Neural cell (in vitro differentiated cells): ENCODE measurements at regions not wholly inside any gene's neighbourhood (a gene's known extent, or its start where the extent isn't known, plus 50 kb on each side); places are given as distances from the start of the nearest gene placed in this dataset.

Source experiments
- H2AFZ ChIP-seq: fragments of 200-600, 300-800 bp; sonication (generic), shearing (Covaris generic); 2 replicates; pipeline ENCODE4 v1.6.0; 2014; ENCODE audit warnings: low read depth, mild to moderate bottlenecking, antibody characterized with exemption, low read length, moderate library complexity
- H3F3A ChIP-seq: fragments of 200-600 bp; shearing (Covaris generic); 2 replicates; pipeline ENCODE4 v1.6.1; 2016; ENCODE audit warnings: mild to moderate bottlenecking, moderate library complexity, mixed read lengths, antibody characterized with exemption, low read length; ENCODE audit not compliant: insufficient read depth, poor library complexity, severe bottlenecking
- H3K27ac ChIP-seq: fragments of 200-600, 300-800 bp; sonication (generic), shearing (Covaris generic); 2 replicates; pipeline ENCODE4 v1.5.1; 2014; ENCODE audit warnings: mild to moderate bottlenecking, low read length, moderate library complexity
- H3K27me3 ChIP-seq: fragments of 300-800, 200-600 bp; sonication (generic), shearing (Covaris generic); 2 replicates; pipeline ENCODE4 v1.6.0; 2014; ENCODE audit warnings: mild to moderate bottlenecking, low read depth, low read length, moderate library complexity; ENCODE audit not compliant: insufficient read depth
- H3K36me3 ChIP-seq: fragments of 300-800, 200-600 bp; sonication (generic), shearing (Covaris generic); 2 replicates; pipeline ENCODE4 v1.5.1; 2014; ENCODE audit warnings: mild to moderate bottlenecking, antibody characterized with exemption, low read length, moderate library complexity; ENCODE audit not compliant: insufficient read depth
- H3K4me2 ChIP-seq: fragments of 300-800, 200-600 bp; sonication (generic), shearing (Covaris generic); 2 replicates; pipeline ENCODE4 v1.6.0; 2014; ENCODE audit warnings: mild to moderate bottlenecking, low read length
- H3K4me3 ChIP-seq: fragments of 300-800, 200-600 bp; sonication (generic), shearing (Covaris generic); 2 replicates; pipeline ENCODE4 v1.5.1; 2014; ENCODE audit warnings: mild to moderate bottlenecking, low read length, moderate library complexity
- H3K79me2 ChIP-seq: fragments of 200-600 bp; shearing (Covaris generic); replicated peaks from 2 replicates; pipeline ENCODE4 v1.6.0; 2014; ENCODE audit warnings: mild to moderate bottlenecking, low read length, moderate library complexity; ENCODE audit not compliant: insufficient read depth
- H3K9ac ChIP-seq: fragments of 300-800, 200-600 bp; sonication (generic), shearing (Covaris generic); 2 replicates; pipeline ENCODE4 v1.6.1; 2016; ENCODE audit warnings: mild to moderate bottlenecking, low read length, mixed read lengths
- H3K9me2 ChIP-seq: fragments of 200-600 bp; shearing (Covaris generic); 2 replicates; pipeline ENCODE4 v1.6.1; 2016; ENCODE audit warnings: mild to moderate bottlenecking, low read length, mixed read lengths; ENCODE audit not compliant: insufficient read depth
- H3K9me3 ChIP-seq: fragments of 200-600, 300-800 bp; sonication (generic), shearing (Covaris generic); 2 replicates; pipeline ENCODE4 v1.6.1; 2016; ENCODE audit warnings: mild to moderate bottlenecking, mixed run types, low read length, moderate library complexity, mixed read lengths
- H4K20me1 ChIP-seq: fragments of 200-600 bp; shearing (Covaris generic); 2 replicates; pipeline ENCODE4 v1.6.1; 2016; ENCODE audit warnings: mild to moderate bottlenecking, mixed run types; ENCODE audit not compliant: insufficient read depth
- EP300 ChIP-seq: fragments of 450-650 bp; conservative IDR thresholded peaks from 2 replicates; pipeline ENCODE4 v1.6.1; 2014; ENCODE audit warnings: antibody characterized with exemption, mild to moderate bottlenecking, moderate library complexity; ENCODE audit not compliant: poor library complexity, severe bottlenecking
- EZH2 ChIP-seq: fragments of 200-600, 300-800 bp; shearing (Covaris generic), sonication (generic); IDR thresholded peaks from 2 replicates; pipeline ENCODE4 v1.6.1; 2014; ENCODE audit warnings: antibody characterized with exemption, low read length, borderline replicate concordance, mild to moderate bottlenecking; ENCODE audit not compliant: insufficient read depth, poor library complexity, severe bottlenecking
- MXI1 ChIP-seq: fragments of 450-650 bp; conservative IDR thresholded peaks from 2 replicates; pipeline ENCODE4 v1.6.1; 2014; ENCODE audit warnings: antibody characterized with exemption, mild to moderate bottlenecking; ENCODE audit not compliant: poor library complexity, severe bottlenecking
- RAD21 ChIP-seq: fragments of 450-650 bp; conservative IDR thresholded peaks from 2 replicates; pipeline ENCODE4 v1.6.1; 2014; ENCODE audit warnings: antibody characterized with exemption, mild to moderate bottlenecking, moderate library complexity
- SMC3 ChIP-seq: fragments of 450-650 bp; conservative IDR thresholded peaks from 2 replicates; pipeline ENCODE4 v1.6.1; 2014; ENCODE audit warnings: antibody characterized with exemption, mild to moderate bottlenecking, moderate library complexity; ENCODE audit not compliant: poor library complexity
- TAF1 ChIP-seq: IDR thresholded peaks from 2 replicates; pipeline ENCODE4 v1.6.1; 2012; ENCODE audit warnings: low read depth
- TF ChIP-seq, protein P1 (sequence below): IDR thresholded peaks from 2 replicates; pipeline ENCODE4 v1.6.1; 2012; ENCODE audit warnings: borderline replicate concordance
- TF ChIP-seq, protein P2 (sequence below): fragments of 450-650 bp; IDR thresholded peaks from 2 replicates; pipeline ENCODE4 v1.5.1; 2014; ENCODE audit warnings: antibody characterized with exemption, mild to moderate bottlenecking, moderate library complexity; ENCODE audit not compliant: poor library complexity, severe bottlenecking

DNA sequence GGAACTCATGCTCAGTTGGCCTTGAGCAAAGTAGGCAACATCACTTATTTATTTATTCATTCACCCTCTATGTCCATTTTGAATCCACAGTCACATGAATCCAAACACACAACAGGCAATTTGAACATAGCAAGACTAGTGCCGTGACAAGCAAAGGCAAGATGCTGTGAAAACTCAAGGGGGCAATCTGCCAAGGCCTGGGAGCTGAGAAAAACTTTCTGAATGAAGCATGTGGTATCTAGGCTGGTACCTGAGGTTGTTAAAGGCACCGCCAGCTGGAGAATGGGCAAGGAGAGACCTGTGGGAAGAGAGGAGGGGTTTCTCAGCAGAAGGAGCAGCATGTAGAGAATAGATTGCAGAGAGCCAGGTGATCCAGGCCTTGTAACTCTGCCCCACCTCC lies 98.3 kb upstream of the ATP10B start:
- Histone ChIP-seq H3F3A (no peaks in the 10 kb centered on the region), H4K20me1 (no peaks in the 10 kb centered on the region), H3K4me3 (no peak overlapping the region), H3K4me2 (no peak overlapping the region), H2AFZ (no peak overlapping the region), H3K27ac (no peak overlapping the region), H3K9ac (no peak overlapping the region), H3K79me2 (no peaks in the 10 kb centered on the region), H3K9me2 (no peaks in the 10 kb centered on the region), H3K27me3 (no peaks in the 10 kb centered on the region), H3K9me3 (no peaks in the 10 kb centered on the region), H3K36me3 (no peaks in the 10 kb centered on the region)
- TF ChIP-seq RAD21, result no peak
- TF ChIP-seq, protein P1, sequence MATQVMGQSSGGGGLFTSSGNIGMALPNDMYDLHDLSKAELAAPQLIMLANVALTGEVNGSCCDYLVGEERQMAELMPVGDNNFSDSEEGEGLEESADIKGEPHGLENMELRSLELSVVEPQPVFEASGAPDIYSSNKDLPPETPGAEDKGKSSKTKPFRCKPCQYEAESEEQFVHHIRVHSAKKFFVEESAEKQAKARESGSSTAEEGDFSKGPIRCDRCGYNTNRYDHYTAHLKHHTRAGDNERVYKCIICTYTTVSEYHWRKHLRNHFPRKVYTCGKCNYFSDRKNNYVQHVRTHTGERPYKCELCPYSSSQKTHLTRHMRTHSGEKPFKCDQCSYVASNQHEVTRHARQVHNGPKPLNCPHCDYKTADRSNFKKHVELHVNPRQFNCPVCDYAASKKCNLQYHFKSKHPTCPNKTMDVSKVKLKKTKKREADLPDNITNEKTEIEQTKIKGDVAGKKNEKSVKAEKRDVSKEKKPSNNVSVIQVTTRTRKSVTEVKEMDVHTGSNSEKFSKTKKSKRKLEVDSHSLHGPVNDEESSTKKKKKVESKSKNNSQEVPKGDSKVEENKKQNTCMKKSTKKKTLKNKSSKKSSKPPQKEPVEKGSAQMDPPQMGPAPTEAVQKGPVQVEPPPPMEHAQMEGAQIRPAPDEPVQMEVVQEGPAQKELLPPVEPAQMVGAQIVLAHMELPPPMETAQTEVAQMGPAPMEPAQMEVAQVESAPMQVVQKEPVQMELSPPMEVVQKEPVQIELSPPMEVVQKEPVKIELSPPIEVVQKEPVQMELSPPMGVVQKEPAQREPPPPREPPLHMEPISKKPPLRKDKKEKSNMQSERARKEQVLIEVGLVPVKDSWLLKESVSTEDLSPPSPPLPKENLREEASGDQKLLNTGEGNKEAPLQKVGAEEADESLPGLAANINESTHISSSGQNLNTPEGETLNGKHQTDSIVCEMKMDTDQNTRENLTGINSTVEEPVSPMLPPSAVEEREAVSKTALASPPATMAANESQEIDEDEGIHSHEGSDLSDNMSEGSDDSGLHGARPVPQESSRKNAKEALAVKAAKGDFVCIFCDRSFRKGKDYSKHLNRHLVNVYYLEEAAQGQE, result no peak
- no peak for TF ChIP-seq MXI1
- TF ChIP-seq SMC3, result no peak
- no peak for TF ChIP-seq EP300
- TF ChIP-seq TAF1, result no peak

DNA sequence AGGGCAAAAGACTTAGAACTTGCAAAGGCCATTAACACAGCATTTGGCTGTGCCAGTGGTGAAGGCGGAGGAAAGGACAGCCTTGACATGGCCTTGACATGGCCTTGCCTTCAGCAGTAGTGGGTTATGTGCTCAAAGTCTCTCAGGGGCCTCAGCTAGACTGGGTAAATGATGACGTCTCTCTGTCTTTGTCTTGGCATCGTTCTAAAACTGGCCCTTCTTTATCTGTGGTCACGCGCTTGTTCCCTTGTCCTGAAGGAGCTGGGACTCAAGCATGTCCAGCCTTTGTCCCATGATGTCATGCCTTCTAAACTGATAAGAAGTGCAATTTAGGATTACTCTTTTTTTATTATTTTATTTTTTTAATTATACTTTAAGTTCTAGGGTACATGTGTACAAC lies 88.7 kb upstream of the ATP10B start:
- H3K9me2 ChIP-seq, result no peaks in the 10 kb centered on the region
- H3K9ac ChIP-seq, result no peak overlapping the region
- H3K9me3 ChIP-seq, result no peaks in the 10 kb centered on the region
- H3K4me2 ChIP-seq, result no peak overlapping the region
- H3F3A ChIP-seq, result no peaks in the 10 kb centered on the region
- no peak overlapping the region for H3K4me3 ChIP-seq
- H3K27ac ChIP-seq, result no peak overlapping the region
- H3K79me2 ChIP-seq, result no peaks in the 10 kb centered on the region
- no peak overlapping the region for H2AFZ ChIP-seq
- no peaks in the 10 kb centered on the region for H3K36me3 ChIP-seq
- TF ChIP-seq SMC3 (no peak), RAD21 (no peak), EZH2 (no peak)
- TF ChIP-seq, protein P1, result no peak
- TF ChIP-seq, protein P2, sequence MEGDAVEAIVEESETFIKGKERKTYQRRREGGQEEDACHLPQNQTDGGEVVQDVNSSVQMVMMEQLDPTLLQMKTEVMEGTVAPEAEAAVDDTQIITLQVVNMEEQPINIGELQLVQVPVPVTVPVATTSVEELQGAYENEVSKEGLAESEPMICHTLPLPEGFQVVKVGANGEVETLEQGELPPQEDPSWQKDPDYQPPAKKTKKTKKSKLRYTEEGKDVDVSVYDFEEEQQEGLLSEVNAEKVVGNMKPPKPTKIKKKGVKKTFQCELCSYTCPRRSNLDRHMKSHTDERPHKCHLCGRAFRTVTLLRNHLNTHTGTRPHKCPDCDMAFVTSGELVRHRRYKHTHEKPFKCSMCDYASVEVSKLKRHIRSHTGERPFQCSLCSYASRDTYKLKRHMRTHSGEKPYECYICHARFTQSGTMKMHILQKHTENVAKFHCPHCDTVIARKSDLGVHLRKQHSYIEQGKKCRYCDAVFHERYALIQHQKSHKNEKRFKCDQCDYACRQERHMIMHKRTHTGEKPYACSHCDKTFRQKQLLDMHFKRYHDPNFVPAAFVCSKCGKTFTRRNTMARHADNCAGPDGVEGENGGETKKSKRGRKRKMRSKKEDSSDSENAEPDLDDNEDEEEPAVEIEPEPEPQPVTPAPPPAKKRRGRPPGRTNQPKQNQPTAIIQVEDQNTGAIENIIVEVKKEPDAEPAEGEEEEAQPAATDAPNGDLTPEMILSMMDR, result no peak
- H3K27me3 ChIP-seq, result no peaks in the 10 kb centered on the region
- no peaks in the 10 kb centered on the region for H4K20me1 ChIP-seq
